Neural progenitor cell (in vitro differentiated cells): ENCODE measurements at regions not wholly inside any gene's neighbourhood (a gene's known extent, or its start where the extent isn't known, plus 50 kb on each side); places are given as distances from the start of the nearest gene placed in this dataset.

Experiments
- CTCF ChIP-seq: fragments of 200-600 bp; sonication (generic); IDR thresholded peaks from 2 replicates; pipeline ENCODE4 v1.5.1; 2017; ENCODE audit warnings: antibody characterized with exemption, mild to moderate bottlenecking
- EZH2 ChIP-seq: fragments of 200-600 bp; sonication (generic); IDR thresholded peaks from 2 replicates; pipeline ENCODE4 v1.6.1; 2017; ENCODE audit warnings: antibody characterized with exemption, mild to moderate bottlenecking, moderate library complexity

GRCh38 chr17:33484559-33484958 is 191.5 kb upstream of the ASIC2 start:
- TF ChIP-seq EZH2 (no peak), CTCF (no peak)
